ENCODE measurements at regions not wholly inside any gene's neighbourhood (a gene's known extent, or its start where the extent isn't known, plus 50 kb on each side); places are given as distances from the start of the nearest gene placed in this dataset.

GRCh38 chr13:90645582-90645981, 701.9 kb upstream of the MIR17HG start:
- TF ChIP-seq CTCF (IDR thresholded peaks at IDR 0.05 in 2 of 3, conservative IDR thresholded peaks at IDR 0.05 in 1 of 3; ENCODE audit: borderline replicate concordance in 1 of 3, insufficient read depth in 1 of 3, low read depth in 2 of 3, low read length in 2 of 3) (no peak), MAX (IDR thresholded peaks at IDR 0.05) (no peak), SP1 (IDR thresholded peaks at IDR 0.05; ENCODE audit: low read depth) (no peak), EGR1 (IDR thresholded peaks at IDR 0.05; ENCODE audit: low read depth) (no peak), EZH2 (IDR thresholded peaks at IDR 0.05) (no peak), SIN3A (IDR thresholded peaks at IDR 0.05; ENCODE audit: low read depth) (no peak), POLR2A (IDR thresholded peaks at IDR 0.05; ENCODE audit: borderline replicate concordance, extremely low read depth, insufficient read depth, insufficient read length) (no peak), POLR2AphosphoS5 (IDR thresholded peaks at IDR 0.05; ENCODE audit: low read depth, low read length) (no peak), ELF1 (IDR thresholded peaks at IDR 0.05; ENCODE audit: borderline replicate concordance, low read depth) (no peak)
- TF ChIP-seq, protein P1, sequence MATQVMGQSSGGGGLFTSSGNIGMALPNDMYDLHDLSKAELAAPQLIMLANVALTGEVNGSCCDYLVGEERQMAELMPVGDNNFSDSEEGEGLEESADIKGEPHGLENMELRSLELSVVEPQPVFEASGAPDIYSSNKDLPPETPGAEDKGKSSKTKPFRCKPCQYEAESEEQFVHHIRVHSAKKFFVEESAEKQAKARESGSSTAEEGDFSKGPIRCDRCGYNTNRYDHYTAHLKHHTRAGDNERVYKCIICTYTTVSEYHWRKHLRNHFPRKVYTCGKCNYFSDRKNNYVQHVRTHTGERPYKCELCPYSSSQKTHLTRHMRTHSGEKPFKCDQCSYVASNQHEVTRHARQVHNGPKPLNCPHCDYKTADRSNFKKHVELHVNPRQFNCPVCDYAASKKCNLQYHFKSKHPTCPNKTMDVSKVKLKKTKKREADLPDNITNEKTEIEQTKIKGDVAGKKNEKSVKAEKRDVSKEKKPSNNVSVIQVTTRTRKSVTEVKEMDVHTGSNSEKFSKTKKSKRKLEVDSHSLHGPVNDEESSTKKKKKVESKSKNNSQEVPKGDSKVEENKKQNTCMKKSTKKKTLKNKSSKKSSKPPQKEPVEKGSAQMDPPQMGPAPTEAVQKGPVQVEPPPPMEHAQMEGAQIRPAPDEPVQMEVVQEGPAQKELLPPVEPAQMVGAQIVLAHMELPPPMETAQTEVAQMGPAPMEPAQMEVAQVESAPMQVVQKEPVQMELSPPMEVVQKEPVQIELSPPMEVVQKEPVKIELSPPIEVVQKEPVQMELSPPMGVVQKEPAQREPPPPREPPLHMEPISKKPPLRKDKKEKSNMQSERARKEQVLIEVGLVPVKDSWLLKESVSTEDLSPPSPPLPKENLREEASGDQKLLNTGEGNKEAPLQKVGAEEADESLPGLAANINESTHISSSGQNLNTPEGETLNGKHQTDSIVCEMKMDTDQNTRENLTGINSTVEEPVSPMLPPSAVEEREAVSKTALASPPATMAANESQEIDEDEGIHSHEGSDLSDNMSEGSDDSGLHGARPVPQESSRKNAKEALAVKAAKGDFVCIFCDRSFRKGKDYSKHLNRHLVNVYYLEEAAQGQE (IDR thresholded peaks at IDR 0.05; ENCODE audit: low read depth) = no peak

Data from HCT116 (cell line).